HG03095 (cell line): ENCODE measurements at regions not wholly inside any gene's neighbourhood (a gene's known extent, or its start where the extent isn't known, plus 50 kb on each side); places are given as distances from the start of the nearest gene placed in this dataset.
"Not testable (repeated sequence)": the region's sequence is repeated elsewhere in the genome, so short reads cannot be mapped to it uniquely, and the experiment has no call there.

Source experiments
- ATAC-seq: cut with Tn5 transposase; IDR thresholded peaks from one replicate; pipeline ENCODE4 v1.9.1; 2021; ENCODE audit warnings: moderate library complexity; ENCODE audit not compliant: unreplicated experiment

DNA sequence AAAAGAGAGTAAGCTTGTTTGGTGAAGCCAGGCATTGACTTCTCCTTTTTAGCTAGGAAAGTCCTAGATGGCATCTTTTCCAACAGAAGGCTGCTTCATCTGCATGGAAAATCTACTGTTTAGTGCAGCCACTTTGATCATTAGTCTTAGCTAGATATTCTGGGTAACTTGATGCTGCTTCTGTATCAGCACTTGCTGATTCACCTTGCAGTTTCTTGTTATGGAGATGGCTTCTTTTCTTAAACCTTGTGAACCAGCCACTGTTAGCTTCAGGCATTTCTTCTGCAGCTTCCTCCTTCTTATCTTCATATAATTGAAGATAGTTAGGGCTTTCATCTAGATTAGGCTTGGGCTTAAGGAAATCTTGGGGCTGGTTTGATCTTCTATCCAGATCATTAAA, 639.7 kb downstream of the TDRD15 start:
- no peak for ATAC-seq

DNA sequence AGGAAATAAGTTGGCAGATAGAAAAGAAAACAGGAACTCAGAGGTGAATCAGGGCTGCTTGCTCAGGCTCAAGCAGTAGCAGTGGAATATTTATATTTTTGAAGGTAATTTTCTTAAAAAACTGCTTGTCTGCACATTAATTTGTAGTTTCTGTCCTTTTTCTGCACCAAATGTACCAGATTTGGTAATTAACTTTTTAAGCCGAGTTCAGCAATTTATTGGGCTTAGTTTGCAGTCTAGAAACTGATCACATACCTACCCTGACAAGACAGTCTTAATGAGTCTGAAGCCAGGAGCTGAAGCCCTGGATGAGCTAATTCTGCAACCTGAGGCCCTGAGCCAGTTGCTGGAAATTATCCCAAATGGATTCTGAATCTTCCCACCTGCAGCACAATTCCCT, 647.0 kb downstream of the TDRD15 start:
- ATAC-seq = no peak

DNA sequence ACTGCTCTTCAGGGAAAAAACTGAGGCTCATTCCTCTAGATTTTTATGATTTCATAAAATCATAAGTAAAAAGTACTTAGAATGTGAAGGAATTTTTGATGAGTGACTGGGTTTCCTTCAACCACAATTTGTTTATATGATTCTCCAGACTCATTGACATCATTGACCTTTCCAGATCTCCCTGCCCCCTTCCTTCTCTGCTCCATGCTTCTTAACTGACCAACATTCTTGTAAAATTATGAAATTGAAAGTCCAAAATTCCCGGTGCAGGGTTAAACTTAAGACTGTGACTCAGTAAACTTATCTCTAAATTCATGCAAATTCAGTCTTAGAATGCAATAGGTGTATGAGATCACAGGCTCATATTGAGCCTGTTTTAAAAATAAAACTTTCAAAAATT, 648.9 kb downstream of the TDRD15 start:
- no peak for ATAC-seq

DNA sequence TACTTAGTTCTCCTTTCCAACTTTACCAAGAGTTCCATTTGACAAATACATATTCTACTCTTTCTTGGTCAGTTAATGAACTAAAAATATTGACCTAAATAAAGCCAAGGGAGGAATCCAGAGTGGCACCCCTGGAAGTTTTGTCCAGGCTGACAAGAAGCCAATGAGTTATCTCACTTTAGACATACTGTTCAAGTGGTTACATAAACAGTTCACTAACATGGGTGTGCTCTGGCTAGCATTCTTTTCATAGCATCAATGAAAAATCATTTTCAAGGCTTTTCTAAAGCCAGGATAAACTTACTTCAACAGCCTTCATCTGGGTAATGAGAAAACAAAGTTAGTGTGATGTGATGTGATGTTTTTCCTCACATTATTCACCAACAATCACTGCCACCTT, 649.4 kb downstream of the TDRD15 start:
- no peak for ATAC-seq

DNA sequence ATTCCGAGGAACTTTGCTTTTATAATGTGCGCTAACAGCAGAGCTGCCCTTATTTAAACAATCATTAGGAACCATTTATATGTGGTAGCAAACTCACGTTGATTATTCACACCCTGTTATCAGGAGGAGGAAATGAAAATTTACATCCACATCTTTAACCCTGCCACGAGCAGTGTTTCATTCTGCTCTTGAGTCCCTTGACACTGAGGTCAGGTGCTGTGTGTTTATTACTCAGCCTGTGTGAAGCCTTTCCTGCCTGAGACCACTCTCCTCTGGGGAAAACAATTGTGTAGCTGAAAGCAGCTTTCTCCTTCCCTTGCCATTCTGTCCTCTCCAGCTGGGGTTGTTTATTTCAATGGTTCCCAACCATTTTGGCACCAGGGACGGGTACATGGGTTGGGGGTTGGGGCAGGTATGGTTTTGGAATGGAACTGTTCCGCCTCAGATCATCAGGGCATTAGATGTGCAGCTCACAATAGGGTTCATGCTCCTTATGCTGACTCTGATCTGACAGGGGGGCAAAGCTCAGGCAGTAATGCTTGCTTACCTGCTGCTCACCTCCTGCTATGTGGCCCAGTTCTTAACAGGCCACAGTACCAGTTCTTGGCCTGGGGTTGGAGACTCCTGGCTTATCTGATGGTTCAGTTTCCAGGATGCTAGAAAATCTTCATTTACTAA, 651.1 kb downstream of the TDRD15 start:
- ATAC-seq = no peak

DNA sequence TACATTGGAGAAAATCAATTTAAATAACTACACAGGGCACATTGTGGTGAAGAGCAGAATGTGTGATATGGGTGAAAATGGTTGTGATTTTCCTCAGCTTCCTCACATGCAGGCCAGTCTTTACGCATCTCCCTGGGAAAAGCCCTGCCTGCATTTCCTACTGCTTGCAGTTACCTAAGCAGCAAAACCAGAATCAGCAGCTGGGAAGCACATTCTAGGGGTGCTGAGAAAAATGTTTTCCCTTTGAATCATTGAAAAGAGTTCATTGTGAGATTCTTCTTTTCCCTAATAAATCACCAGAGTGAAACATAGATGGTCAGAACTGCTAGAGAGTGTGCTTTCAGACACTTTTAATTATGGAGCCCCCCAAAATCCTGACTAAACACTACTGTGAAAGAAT, 656.0 kb downstream of the TDRD15 start:
- no peak for ATAC-seq

DNA sequence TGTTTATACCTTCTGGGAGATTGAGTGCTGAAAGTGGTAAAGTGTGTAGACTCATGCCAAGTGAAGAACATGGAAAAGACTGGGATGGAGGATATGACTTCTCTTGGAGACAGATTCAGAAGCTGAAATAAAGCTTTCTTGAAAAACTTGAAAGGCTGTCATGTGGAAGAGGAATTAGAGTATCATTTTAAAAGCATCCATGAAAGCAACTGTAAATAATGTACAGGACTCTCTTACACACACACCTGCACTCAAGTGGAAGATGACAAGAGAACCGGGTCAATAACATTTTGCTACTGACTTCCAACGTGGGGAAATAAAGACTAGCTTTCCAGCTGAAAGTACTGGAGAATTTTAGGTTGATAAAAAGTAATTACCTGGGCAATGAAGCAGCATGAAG, 658.2 kb downstream of the TDRD15 start:
- ATAC-seq = no peak

DNA sequence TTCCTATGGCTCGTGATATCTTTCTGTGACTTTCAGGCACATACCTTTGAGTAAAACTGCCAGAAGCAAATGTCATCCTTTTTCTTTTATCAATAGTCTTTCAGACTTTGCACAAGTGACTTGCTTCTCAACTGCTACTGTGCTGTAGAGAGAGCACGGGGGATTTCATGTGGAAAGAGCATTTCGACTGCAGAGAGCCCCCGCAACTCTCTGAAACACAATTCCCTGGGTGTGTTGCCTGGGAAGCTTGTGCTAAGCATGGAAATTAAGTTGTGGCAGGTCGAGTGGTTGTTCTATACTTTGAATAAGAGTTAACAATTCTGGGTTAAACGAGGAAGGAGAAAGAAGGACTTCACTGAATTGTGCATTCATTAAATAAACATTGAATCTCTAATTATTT, 659.1 kb downstream of the TDRD15 start:
- no peak for ATAC-seq

DNA sequence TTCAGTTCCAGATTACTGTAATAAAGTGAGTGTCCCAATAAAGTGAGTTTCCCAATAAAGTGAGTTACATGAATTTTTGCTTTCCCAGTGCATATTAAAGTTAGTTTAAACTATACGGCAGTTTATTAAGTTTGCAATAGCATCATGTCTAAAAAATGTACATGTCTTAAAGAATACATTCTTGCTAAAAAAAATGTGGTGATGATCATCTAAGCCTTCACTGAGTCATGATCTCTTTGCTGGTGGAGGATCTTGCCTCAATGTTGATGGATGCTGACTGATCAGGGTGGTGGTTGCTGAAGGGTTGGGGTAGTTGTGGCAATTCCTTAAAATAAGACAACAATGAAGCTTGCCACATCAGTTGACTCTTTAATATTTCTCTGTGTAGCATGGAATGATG, 664.2 kb downstream of the TDRD15 start:
- ATAC-seq = no peak

DNA sequence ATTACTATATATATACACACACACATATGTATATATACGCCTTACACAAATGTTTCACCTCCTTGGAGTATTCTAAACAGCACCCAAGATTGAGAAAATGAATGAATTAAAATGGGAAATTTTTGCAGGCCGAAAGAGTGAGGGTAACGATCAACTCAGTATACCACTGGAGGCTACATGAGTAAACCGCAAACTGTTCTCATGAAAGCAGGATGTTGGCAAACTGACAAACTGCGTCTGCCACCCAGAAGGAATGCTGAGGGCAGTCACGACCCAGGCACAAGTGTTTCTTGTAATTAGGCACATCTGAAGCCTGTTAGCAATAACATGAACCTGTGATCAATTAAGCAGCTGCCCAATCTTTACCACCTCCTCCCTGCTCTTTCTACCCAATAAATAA, 666.5 kb downstream of the TDRD15 start:
- ATAC-seq = not testable (repeated sequence)

DNA sequence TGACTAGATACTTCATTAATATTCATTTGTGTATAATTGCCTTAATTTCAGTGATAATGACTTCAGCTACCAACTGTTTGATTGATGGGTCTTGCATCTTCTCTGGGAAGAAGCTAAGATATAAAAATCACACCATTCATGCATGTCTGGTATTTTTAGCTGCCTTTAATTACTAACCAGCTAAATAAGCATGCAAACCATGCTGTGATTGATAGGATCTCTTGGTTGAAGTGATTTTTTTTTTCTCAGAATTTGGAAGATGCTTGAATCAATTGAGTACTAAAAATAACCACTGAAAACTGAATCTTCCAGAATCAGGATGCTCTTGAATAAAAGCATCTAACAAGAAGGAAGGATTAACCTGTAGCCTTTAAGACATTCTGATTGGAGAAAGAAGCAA, 668.8 kb downstream of the TDRD15 start:
- no peak for ATAC-seq

DNA sequence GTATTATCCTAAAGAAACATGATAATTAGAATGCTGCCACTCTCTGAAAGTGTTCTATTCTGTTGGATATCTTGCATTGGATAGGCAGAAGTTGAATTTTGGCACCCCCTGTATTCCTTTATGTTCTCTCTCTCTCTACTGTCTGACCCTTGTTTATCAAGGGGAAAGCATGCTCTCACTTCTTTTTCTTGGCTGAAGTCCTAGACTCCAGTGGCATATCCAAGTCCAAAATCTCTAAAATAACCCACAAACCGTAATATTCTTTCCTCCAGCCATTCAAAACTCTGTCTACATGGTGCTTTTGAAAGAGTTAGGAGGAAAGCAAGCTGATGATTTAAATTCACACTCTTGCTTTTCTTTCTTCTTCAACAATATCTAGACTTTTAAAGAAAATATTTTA, 669.7 kb downstream of the TDRD15 start:
- no peak for ATAC-seq

DNA sequence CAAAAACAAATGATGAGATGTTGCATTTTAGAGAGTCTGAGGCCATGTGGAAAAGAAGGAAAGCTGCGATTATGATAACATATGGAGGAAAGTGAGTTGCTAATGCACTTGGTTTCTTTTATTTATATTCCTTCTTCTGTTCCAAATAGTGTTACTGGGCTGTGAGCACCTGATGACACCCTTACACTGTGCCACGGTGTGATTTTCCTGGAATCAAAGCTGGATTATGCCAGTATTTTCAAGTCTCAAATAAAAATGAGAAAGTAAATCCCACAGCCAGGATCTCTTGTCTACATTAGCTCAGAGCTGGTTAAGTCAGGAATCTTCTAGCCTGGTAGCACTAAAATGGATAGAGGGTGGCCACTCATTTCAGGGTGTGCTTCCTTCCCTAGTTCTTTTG, 670.8 kb downstream of the TDRD15 start:
- ATAC-seq = no peak

DNA sequence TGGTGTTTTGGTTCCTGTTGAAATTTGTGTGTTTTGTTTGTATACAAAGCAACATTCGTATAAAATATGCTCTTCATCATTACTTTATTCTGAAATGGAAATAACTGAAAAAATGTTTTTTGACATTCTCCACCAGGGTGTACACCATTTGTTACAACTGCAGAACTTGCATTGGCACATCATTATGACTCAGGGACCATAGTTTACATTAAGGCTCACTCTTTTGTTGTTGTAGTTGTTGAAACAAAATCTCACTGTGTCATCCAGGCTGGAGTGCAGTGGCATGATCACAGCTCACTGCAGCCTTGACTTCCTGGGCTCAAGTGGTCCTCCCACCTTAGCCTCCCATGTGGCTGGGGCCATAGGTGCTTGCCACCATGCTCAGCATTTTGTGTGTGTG, 676.6 kb downstream of the TDRD15 start:
- ATAC-seq = no peak

DNA sequence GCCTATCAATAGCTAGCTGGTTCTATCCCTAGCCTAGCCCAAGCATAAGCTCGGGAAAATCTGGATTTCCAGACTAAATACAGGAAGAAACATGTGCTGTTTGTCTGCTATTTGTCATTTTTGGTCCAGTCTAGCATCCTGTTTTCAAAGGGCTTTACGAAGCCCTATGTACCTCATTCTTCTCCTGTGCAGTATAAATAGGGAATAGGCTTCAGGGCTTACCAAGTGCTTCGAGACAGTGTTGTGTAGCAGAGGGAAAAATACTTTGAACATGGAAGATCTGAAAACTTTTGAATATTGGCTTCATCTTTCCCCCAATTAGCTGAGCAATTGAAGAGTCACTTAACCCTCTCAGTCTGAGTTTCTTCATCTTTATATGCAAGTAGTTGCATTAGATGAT, 679.8 kb downstream of the TDRD15 start:
- ATAC-seq = no peak

DNA sequence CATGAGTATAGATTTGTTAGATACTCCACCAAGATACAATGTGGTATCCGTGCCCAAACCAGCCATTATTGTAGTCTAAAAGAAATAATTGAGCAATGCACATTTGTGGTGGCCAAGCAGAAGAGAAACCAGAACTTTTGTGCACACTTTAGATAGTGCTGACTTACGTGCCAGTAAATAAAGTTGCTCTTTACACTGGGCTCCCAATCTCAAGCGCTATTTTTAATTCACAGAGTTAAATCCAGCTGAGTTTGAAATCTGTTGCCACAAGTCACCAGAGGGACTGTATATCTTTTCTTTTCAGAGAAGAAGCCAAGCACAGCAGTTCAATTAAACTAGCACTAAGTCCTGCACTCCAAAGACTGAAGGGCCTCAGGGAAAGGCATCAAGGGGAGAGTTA, 680.4 kb downstream of the TDRD15 start:
- no peak for ATAC-seq

DNA sequence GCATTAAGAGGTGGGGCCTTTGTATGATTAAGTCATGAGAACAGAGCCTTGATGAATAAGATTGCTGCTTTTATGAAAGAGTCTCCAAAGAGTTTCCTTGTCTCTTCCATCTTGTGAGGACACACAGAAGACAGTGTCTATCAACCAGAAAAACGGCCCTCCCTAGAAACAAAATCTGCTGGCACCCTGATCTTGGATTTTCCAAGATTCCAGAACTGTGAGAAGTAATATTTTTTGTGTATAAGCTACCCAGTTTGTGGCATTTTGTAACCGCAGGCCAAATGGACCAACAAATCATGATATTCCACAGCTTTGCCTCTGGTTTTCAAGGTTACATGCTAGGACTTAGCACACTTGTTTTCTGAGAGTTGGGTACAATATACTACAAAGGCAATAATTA, 687.8 kb downstream of the TDRD15 start:
- ATAC-seq = no peak

DNA sequence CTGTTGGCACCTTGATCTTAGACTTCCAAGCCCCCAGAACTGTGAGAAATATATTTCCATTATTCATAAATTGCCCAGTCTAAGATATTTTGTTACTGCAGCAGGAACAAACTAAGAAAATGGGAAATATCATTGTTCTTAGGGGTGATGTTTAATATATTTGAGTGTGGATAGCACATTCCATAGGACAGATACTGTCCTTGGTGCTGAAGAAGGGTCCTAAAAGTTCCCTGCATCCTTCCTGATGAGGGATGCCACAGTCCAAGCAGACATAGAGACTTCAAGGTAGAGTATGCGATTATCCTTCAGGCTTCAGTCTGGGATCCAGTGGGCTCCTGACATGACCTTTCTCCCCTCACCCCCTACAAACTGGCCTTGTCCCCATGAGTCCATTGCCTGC, 689.0 kb downstream of the TDRD15 start:
- ATAC-seq = no peak

DNA sequence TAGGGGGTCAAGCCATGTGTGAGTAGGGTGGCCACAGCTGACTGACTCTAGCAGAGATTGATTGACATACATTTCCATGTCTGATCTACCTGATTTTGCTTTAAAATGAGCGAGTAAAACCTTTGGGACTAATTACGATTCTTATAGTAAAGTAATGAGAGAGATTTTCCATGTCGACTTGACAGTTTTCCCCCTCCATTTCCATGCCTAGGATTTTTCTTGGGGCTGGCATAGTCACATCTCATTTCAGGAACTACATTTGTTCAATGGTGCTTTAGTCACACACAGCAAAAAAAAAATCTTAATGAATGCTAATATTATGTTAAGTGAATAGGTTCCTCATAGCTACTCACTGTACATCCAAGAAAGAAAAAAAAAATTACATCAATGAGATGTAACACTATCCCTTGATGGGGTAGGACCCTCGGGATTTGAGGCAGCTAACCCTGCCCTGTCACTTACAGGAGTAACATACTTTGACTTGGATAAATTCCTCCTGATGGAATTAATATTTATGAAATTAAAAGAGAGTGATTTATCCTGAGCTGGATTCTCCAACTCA, 690.9 kb downstream of the TDRD15 start:
- no peak for ATAC-seq

DNA sequence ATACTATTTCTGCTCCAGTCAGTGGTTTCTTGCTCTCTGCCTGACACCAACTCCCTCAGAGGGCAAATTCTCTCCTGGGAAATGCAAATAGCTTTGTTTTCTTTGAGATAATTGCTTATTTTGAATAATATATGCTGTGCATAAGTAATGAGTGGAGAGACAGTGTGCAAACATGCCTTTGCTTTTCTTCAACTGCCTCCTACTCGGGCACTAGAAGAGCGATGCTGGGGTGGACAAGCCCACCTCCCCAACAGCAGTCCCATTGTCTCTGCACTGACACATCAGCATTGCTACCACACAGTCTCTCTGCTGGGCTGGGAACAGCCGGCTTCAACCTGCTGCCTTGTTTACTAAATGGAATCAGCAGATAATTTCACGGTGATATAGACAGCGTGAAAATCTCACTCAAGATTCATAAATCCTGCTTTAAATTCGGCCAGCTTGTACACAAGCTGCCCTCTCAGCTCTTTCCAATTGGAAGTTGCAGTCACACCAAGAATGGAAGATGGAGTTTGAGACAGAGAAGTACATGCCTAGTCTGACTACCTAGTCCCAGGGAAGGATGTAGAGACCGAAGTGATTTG, 694.5 kb downstream of the TDRD15 start:
- no peak for ATAC-seq

DNA sequence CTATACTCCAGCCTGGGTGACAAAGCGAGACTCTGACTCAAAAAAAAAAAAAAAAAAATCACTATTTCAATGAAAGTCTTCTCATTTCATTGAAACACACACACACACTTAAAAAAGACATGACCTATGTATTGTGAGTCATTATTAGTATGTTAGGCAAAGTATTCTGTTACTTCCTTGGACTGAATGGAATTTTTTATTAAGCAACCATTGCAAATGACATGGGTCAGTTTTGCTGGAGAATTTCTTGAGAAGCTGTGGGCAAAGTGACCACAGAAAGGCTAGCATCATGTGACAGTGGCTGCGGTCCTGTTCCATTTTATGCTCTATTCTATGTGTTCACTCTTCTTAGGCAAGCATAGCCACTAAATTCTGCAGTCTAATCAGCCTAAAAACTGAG, 695.7 kb downstream of the TDRD15 start:
- no peak for ATAC-seq

DNA sequence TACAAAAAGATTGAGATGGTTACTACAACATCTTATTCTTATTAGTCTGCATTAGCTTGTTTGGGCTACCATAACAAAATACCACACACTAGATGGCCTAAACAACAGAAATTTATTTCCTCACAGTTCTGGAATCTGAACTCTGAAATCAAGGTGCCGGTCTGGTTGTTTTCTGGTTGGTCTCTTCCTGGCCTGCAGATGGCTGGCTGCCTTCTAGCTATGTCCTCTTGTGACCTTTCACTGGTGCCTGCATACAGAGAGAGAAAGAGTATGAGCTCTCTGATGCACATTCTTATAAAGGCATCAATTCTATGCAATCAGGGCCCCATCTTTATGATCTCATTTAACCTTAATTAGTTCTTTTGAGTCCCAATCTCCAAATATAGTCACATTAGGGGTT, 696.5 kb downstream of the TDRD15 start:
- ATAC-seq = no peak

DNA sequence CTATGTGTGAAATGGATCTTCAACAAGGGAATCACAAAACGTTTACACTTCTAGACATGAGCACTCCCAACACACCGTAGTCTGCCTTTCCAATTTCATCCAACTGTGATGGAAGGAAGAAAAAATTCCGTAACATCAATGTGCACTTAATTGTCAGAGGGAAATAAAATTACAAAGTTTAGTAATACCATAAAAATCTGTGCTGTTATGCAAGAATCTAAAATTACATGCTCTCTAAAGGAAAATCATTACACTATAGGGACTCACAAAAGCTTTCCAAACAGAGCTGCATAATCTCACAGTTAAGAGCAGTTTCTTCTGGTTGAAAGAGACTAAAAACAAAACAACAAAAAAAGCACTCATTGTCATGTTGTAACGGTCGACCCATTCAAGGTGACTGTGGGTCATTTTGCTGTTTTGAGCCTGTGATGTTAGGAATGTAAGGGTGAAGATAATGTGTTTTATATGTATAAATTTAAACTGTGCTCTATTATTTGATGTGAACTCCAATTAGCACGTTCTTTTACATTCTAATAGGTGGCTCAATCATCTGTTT, 698.0 kb downstream of the TDRD15 start:
- ATAC-seq = no peak
